GM20431 (cell line): ENCODE measurements at regions not wholly inside any gene's neighbourhood (a gene's known extent, or its start where the extent isn't known, plus 50 kb on each side); places are given as distances from the start of the nearest gene placed in this dataset.

Experiments used
- in situ Hi-C: fragments of 300-500 bp; cut with MseI, MboI; formaldehyde crosslinking; loops from one replicate; pipeline ENCODE4 v1.15.0; 2020; ENCODE audit warnings: low sequenced_read_pairs; ENCODE audit not compliant: unreplicated experiment

DNA sequence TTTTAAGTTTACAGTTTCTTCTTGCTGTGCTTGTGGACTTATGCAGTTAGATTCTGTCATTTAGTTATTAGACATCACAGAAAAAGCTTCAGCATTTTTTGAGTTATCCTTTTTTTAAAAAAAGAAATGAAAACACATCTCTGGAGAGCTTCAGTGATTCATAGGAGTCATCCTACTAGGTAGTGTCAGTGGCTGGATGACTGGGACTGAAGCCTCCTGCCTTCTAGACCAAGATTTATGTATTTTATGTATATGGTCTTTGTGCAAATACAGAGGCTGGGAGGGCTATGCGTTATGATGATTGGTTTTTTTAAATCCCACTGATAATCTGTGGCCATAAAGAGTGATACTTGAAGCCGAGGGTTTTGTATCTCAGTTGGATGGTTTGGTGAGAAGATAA is 125.9 kb upstream of the JAG1 start:
- in situ Hi-C loops = no loop called here

DNA sequence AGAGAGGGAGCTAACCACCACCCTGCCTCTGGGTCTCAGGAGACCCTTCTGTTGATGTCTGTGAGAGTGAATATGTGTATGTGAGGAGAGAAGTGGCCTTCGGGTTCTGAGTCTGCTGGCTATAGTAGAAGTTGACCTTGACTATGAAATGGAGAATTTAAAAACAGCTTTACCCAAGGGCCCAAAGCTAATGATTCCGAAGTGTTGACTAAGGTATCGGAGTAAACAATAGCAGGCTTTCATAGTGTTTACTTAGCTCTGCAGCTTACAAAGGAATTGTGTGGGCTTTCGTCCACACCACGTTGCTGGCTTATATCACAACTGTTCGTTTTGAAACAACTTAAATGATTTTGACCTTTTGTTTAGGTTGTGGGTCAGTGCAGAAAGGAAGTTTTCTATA is 126.5 kb upstream of the JAG1 start:
- in situ Hi-C loops = no loop called here

DNA sequence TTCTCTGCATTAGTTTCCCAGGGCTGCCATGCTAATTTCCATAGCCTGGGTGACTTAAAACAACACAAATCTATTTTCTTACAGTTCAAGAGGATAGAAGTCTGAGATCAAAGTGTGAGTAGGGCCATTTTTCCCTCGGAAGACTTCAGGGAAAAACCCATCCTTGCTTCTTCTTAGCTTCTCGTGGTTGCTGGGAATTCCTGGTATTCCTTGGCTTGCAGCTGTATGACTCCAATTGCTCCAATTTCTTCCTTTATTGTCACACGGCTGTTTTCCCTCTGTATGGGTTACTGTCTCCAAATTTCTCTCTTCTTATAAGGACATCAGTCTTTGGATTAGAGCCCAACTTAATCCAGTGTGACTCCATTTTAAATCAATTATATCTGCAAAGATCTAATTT is 128.4 kb upstream of the JAG1 start:
- in situ Hi-C loops = no loop called here

DNA sequence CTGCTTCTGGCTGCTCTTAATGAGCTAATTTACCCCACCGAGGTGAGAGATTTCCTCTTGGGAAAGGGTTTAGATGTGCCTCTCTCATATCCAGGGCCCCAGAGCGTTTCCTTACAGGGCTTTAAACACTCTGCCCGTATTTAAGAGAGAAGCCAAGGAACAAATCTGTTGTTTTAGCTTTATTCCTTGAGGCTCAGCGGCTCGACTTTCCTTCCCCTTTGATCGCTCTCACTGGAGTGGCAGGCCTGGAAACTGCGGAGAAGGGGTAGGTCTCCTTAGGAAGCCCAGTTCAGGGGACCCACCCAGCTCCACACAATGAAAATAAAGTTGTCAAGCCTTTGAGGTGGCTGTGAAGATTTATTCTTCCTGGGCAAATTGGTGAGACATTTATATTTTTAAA is 132.0 kb upstream of the JAG1 start:
- in situ Hi-C loops = no loop called here

DNA sequence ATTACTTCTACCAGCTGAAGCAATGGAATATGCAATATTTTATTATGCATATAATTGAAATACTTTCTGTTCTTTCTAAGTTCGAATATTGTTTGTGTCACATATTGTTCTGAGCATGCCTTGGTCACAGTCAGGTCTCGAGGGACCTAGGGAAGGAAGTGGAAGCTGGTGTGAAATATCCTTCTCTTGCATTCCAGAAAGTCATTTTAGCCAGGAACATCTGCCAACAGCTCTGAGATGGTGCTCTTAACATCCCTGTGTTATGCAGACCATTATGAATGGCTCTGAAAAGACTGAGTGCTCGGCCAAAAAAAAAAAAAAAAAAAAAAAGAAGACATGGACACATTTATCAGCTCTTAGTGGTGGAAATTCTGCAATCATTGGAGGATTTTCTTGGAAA is 132.7 kb upstream of the JAG1 start:
- in situ Hi-C loops = no loop called here

DNA sequence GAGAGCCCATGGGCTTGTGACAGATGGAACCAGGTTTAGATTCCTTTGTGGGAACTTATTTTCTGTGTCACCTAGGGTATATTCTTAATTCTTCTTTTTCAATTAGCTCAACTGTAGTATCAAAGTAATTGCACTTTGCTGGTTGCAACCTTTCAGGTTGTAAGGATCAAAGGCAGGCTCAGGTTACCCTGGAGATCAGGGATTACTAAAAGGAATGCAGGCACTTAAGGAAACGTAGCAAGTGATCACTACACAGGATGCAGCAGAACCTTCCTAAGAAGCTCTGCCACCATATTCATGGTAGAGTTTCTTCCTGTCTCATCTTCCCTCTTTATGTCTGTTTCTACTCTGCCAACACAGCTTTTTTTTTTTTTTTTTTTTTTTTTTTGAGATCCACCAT is 133.2 kb upstream of the JAG1 start:
- in situ Hi-C loops = no loop called here

DNA sequence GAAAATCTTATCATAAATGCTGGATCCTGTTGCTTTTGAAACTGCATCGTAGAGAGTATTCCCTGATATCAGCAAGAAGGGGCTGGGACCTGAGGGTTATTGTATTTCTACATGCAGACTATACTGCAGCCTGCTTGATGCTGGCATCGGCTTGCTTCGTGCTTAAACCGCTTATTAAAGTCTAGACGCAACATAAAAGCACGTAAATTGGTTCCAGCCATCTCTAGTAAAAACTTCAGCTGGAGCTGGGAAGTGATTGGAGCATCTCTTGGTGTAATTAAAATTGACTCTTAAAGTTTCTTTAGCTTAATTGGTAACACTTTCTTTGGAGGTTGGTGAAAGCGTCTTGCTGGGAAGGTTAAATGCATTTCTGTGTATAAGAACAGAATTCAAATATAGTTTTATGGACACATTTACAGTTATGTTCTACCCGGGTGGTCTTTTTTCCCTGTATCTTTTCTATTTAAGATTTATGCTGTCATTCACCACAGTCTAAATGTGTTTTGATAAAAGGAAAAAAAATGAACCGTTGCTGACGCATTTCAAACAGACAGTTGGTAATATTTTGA is 139.0 kb upstream of the JAG1 start:
- in situ Hi-C loops = no loop called here

DNA sequence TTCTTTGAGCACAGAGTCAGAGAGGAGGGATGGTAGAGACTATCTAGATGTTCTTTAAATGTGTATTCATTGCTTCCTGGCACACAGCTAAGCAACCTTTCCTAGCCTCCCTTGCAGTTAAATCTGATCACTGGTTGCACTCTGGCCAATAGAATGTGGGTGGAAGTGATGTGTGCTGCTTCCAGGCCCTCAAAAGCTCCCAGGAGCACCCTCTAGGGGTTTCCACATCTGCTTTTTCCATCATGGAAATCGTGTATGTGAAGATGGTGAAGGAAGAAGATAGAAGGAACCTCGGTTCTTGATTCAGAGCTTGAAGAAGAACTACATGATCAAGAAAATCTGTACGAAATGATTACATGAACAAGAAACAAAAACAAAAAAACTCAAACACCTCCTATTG is 149.8 kb upstream of the JAG1 start:
- in situ Hi-C loops = no loop called here

DNA sequence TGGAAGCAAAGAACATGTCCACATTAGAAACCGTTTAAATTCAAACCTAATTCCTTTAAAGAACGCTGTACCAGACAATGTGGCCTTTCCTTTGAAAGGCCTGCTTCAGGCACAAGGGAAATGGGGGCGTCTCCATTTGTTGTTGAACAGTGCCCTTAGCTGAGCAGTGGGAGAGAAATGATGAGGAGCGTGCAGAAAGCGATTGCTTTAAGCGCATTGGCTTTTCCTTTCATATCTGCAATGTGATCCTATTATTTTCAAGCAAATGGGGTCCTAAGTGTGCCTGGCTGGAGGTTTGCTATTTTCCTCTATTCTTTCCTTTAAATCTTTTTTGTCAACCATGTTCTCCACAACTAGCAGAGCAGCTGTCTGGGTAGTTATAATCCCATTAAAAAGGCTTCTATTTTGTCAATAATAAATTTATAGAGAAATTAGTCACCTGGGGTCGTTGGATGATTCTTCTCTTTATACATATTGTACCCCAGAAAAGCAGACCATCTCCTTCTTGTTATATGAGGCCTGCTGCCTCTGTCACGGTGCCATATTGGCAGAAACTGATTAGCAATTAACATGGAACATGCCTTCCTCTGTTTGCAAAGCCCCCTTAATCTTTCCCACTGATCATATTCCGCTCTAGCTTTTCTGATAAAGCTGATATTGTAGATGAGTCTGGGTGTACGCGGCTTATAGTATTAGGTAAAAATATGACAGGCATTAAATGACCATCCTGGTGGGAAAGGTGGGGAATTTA is 151.1 kb upstream of the JAG1 start:
- in situ Hi-C loops = no loop called here

DNA sequence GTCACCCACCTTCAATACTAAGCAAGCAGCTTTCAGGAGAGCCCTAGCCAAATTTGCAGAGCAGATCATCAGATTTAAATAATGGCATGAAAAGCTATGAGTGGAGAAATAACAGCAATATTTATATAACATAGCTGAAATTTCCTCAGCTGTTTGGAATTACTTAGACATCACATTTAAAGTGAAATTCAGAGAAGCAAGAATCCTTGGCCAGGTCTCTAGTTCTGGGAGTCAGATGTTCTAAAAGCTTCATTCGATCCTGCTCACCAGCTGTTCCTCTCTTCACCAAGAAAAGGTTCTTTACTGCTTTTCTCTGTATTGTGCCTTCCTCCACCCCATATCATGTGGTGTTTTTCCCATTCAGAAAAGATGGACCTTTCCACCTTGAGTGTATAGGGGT is 152.3 kb upstream of the JAG1 start:
- in situ Hi-C loops = no loop called here

DNA sequence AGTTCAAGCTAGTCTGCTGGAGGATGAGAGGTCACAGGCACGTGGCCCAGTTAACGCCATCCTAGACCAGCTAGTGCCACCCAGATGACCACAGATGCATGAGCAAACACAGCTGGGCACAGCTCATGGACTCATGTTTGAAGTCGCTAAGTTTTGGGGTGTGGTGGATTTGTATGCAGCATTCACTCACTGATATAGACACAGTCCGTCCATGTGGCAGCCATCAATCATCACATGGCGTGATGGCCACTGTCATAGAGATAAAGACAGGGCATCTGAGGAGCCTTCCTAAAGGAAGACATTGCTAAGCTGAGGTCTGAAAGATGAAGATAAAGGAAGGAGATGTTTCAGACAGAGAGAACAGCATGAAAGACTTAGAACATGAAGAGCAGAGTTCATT is 154.4 kb upstream of the JAG1 start:
- in situ Hi-C loops = no loop called here

DNA sequence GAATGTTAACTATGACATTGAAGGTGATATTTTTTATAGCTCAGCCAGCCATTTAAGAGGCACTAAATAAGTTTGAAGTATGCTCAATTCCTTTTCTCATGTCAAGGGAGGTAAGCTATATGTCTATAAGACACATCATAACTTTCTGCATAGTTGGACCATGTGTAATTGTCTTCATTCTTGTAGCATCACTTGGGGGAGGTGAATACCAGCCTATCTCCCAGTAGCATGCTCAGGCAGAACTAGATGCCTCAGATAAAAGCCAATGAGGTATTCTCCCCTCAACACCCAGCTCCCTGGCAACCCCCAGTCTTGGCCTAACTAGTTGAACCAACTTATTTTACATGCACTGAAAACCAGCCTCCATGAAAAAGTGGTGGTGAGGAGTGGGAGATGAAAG is 158.3 kb upstream of the JAG1 start:
- in situ Hi-C loops = no loop called here

DNA sequence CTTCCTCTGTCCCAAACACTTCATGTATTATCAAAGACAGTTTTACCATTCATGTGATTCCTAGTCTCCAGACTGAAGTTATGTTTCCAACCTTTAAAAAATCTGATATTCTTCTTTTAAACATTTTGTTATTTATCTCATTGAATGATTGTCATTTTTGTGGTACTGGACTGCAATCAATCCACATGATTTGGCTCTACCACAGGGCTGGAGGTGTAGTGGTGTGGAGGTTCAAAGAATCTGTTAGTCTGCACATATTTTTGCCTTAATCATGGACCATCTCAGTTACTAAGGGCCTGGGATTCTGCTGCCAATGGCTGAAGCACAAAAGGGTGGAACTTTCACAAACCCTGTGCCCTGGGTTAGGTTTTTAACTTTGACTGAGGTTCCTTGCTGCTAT is 164.1 kb upstream of the JAG1 start:
- in situ Hi-C loops = no loop called here

DNA sequence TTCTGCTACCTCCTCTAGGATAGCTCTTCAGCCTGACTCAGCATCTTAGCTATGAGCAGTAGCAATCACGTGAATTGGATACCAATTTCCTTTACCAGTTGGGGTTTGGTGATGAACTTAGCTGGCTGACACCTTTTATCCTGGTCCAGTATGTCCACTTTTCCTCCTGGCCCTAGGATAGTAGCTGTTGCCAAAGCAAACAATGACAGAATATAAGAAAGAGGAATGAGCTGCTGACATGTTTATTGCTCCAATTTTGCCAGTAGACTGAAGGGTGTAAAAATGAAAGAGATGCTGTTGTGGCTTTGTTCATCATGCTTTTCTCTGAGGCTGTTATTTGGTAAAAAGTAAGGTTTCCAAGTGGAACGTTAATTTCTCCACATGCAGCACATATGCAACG is 168.3 kb upstream of the JAG1 start:
- in situ Hi-C loops = no loop called here

DNA sequence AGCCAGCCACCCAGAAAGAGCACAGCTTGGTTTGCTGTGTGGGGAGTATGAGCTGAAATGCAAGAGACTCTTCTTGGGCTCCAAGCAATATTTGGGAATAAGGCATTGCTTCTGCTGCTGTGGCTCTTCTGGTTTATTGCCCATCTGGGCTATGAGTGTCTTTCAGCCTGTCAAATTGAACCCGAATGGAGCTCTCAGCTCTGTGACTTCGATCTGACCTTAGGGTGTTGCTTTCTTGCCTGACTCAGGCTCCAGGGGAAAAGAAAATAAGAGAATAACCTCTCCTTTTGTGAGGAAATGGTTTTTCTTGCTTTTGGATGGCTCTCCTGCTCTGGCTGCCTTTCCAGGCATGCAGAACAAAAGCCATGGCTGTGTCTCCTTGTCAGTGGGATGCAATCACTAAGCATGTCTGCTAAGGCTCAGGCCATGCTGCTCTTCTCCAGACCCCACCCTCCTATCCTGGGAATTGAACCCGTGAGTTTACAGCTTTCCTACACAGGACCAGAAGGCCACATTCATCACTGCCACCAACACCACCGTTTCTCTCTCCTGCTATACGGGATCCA is 169.4 kb upstream of the JAG1 start:
- in situ Hi-C loops = no loop called here

DNA sequence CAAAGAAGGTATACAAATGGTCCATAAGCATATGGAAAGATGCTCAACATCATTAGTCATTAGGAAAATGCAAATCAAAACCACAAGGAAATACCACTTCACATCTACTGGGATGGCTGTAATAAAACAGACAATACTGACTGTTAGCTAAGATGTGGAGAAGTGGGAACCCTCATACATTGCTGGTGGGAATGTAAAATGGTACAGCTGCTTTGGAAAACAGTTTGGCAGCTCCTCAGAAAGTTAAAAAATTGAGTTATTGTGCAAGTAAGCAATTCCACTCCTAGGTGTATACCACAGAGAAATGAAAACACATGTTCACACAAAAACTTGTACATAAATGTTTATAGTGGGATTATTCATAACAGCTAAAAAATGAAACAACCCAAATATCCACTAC is 173.0 kb upstream of the JAG1 start:
- in situ Hi-C loops = no loop called here

DNA sequence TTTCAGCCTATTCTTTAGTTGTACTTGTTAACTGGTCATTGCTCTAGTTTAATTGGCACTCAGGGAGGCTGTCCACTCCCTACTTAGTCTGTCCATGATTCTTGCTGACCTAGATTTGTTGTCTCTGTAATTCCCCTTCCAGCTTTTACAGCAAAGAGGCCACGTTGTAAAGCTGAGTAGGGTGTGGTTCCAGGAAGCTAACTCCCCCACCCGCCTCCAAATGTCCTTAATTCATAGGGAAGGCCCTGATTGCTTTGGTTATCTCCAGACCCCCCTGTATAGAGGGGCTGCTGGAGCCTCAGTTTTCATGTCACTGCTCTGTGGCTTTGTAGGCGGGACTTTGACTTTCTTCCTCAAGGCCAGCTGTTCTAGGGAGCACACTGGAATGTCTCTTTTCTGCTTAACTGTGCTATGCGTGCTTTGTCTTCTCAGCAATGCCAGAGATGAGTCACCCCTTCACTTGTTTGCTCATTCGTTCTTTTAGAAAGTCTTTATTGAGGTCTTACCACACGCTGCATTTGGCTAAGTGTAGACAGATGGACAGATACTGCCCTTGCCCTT is 175.1 kb upstream of the JAG1 start:
- in situ Hi-C loops = no loop called here

DNA sequence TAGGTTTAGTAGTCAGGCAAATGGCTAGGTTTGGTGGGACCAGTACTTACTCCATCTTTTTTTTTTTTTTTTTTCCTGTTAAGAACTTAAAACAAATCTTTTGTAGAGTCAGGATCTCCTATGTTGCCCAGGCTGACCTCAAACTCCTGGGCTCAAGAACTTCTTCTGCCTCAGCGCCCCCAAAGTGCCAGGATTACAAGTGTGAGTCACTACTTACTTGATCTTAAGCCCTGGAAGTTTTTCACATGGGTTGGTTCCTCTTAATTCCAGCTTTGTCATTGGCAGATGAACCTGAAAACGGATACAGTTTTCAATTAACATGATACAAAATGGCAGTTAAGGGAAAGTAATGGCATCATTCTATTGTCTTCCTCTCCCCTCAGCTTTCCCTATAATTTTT is 179.4 kb upstream of the JAG1 start:
- in situ Hi-C loops = no loop called here

DNA sequence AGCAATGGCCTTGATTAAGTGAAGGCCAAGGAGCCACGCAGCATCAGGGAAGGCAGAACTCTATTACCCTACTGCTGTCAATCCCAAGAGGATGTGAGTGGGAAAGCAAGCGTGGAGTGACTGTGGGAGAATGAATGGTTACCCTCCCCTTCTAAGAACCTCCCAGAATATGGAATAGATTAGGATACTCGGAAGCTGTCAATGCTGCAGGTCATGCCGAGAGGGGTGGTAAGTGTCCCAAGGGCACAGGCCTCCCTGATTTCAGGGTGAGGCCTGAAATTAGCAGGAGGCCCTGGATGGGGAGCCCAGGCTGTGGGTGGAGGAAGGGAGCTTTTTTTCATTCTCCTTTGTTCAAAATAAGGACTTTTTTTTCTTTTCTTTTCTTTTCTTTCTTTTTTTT is 179.9 kb upstream of the JAG1 start:
- in situ Hi-C loops = no loop called here

DNA sequence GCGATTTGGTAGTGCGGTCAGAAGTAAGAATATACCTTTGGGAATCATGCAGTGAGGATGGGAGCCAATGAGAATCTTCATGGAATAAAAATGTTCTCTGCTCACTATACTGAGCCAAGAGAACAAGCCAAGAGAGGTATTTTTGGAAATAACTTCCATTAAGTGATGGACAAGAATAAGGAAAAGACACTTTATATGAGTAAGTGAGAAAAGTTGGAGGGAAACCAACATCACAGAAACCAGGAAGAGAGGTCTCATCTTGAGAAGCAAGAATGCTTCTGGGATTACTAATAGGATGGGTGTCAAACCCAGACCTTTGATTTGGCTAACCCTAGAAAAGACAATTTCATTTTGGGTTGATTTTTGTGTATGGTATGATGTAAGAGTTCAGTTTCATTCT is 181.2 kb upstream of the JAG1 start:
- in situ Hi-C loops = no loop called here

DNA sequence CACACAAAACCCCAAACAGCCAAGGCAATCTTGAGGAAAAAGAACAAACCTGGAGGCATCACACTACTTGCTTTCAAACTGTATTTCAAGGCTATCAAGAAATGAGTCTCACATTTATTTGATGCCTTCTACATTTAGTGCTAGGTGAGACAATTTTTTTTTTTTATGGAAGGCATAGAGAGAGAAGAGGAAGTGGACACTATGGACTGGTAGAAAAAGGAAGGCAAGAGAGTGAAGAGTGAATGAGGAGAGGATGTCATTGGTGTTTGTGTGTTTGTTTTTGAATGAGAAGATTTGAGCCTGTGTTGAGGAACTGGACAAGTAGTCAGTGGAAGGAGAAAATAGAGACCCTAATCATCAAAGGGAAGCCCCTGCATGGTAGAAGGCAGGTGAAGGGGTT is 182.0 kb upstream of the JAG1 start:
- in situ Hi-C loops = no loop called here
